ENCODE measurements at regions not wholly inside any gene's neighbourhood (a gene's known extent, or its start where the extent isn't known, plus 50 kb on each side); places are given as distances from the start of the nearest gene placed in this dataset.

DNA sequence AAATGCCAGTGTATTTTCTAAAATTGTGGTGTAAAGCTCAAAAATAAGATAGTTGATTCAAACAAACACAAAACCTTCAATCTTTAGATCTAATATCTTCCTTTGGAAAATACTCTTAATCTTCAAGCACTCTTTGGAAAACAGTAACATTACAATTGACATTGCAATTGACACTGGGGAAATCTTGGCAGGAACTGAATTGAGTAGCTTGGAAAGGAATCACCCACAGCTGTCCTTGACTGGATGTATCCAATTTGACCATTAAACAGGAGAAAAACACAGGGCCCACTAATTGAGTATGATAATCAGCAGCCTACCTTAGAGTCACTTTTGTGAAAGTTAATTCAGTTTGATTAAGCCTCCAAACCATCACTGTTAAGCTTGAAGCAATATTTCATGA, 776.7 kb downstream of the DTWD2 start:
- TF ChIP-seq, protein P1, sequence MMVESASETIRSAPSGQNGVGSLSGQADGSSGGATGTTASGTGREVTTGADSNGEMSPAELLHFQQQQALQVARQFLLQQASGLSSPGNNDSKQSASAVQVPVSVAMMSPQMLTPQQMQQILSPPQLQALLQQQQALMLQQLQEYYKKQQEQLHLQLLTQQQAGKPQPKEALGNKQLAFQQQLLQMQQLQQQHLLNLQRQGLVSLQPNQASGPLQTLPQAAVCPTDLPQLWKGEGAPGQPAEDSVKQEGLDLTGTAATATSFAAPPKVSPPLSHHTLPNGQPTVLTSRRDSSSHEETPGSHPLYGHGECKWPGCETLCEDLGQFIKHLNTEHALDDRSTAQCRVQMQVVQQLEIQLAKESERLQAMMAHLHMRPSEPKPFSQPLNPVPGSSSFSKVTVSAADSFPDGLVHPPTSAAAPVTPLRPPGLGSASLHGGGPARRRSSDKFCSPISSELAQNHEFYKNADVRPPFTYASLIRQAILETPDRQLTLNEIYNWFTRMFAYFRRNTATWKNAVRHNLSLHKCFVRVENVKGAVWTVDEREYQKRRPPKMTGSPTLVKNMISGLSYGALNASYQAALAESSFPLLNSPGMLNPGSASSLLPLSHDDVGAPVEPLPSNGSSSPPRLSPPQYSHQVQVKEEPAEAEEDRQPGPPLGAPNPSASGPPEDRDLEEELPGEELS (CRISPR knock-in tag; IDR thresholded peaks at IDR 0.05) = no peak
- no peak for TF ChIP-seq ZNF263 (CRISPR knock-in tag; IDR thresholded peaks at IDR 0.05; ENCODE audit: low read depth)
- TF ChIP-seq, protein P2, sequence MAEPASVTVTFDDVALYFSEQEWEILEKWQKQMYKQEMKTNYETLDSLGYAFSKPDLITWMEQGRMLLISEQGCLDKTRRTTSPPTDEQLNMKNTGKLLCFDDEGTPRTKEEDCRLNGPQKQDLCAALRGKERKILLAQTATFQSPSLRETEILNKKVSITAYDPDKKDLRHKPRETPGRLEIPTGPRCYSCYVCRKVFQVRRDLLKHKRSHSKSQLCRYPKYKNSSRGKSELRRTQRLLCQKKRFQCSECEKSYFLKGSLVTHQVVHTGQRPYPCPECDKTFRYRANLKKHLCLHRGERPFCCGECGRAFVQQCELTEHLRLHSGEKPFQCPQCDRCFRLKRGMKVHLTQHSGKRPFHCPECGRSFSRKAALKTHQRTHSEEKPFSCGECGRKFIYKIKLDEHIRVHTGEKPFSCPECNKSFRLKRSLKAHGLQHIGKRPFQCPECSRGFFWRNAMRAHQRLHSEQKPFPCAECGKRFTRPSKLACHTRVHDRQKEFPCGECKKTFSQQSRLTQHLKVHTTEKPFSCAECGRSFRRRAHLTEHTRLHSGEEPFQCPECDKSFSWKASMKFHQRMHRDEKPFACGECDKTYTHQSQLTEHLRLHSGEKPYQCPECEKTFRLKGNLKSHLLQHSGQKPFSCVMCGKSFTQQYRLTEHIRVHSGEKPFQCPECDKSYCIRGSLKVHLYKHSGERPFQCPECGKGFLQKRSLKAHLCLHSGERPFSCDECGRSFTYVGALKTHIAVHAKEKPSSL (CRISPR knock-in tag; conservative IDR thresholded peaks at IDR 0.05) = no peak
